ENCODE measurements at regions not wholly inside any gene's neighbourhood (a gene's known extent, or its start where the extent isn't known, plus 50 kb on each side); places are given as distances from the start of the nearest gene placed in this dataset.

DNA sequence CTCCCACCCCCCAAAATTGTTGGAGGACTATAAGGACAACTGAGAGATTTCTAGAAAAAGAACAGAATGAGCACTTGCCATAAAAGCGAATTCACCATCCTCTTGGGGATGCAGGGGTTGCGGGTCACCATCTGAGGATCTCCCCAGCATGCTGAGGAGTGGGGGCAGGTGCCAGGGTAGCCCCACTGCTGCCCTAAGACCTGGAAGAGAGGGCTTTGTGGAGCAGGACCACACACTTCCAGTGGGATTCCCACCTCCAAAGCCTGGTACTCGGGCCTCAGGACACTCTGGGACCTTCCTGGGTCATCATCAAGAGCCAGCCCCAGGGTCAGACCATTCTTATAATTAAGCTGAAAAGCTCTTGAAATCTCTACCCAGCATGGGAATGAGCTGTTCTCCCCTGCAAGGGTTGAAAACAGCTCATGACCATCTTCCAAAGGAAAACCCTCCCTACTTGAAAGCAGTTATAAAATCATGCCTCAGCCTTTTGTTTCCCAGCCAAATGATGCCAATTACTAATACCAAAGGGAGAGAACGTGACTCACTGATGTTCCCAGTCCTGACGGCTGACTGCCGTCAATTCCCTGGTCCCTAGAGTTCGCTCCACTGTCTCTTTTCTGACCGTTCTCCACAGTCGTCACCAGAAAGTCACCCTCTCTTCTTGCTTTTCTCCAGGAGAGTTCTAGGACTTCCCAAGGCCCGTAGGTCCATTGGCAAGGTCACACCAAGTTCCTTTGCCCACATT, 76.8 kb upstream of the CREB3L1 start (continued):
- TF ChIP-seq, protein P1, sequence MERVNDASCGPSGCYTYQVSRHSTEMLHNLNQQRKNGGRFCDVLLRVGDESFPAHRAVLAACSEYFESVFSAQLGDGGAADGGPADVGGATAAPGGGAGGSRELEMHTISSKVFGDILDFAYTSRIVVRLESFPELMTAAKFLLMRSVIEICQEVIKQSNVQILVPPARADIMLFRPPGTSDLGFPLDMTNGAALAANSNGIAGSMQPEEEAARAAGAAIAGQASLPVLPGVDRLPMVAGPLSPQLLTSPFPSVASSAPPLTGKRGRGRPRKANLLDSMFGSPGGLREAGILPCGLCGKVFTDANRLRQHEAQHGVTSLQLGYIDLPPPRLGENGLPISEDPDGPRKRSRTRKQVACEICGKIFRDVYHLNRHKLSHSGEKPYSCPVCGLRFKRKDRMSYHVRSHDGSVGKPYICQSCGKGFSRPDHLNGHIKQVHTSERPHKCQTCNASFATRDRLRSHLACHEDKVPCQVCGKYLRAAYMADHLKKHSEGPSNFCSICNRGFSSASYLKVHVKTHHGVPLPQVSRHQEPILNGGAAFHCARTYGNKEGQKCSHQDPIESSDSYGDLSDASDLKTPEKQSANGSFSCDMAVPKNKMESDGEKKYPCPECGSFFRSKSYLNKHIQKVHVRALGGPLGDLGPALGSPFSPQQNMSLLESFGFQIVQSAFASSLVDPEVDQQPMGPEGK (CRISPR knock-in tag; IDR thresholded peaks at IDR 0.05; ENCODE audit: borderline replicate concordance) = no peak
- TF ChIP-seq TCF4 (CRISPR knock-in tag; IDR thresholded peaks at IDR 0.05; ENCODE audit: borderline replicate concordance) = no peak

DNA sequence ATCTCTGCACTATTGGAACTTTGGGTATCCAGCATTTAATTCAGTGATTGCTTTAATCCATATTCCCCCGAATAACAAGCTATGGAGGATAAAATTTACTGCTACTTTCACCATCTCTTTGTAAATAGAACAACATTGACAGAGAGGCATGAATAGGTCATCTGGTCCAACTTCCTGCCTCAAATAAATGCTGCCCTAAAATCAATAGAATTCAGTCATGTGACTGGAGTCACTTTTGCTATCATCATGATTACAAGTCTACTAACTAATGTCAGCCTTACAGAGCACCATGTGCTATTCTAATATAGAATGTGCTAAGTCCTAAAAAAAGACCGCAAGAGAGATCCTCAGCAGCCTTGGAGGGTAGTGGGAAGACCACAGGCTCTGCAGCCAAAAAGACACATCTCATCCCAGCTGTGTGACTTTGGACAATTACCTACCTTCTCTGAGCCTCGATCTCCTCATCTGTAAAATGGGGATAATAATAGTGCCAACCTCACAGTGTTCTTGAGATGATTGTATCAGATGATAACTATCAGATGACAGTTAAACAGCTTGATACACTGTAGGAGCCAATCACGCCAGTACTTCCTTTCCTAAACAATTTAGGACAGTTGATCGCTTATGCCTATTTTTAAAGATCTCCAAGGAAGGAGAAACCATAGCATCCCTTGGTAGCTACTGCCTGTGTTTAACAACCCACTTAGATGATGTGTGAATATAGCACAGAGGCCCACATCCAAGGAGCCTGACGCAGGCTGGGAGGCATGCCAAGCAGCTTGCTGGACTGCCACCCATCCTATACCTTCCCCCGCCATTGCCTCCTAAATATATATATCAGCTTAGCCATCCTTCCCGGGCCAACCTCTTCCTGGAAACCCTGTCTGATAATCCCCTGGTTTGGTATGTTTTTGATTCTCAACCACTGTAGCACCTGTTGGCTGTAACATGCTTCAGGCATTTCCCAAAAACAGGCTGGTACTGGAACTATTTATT, 77.3 kb upstream of the PHF21A start:
- TF ChIP-seq TCF4 (CRISPR knock-in tag; IDR thresholded peaks at IDR 0.05; ENCODE audit: borderline replicate concordance) (no peak), ZNF565 (CRISPR knock-in tag; conservative IDR thresholded peaks at IDR 0.05; ENCODE audit: low read depth) (no peak), TOX (CRISPR knock-in tag; IDR thresholded peaks at IDR 0.05; ENCODE audit: borderline replicate concordance) (no peak), ESRRG (CRISPR knock-in tag; IDR thresholded peaks at IDR 0.05) (no peak), ZFP30 (CRISPR knock-in tag; IDR thresholded peaks at IDR 0.05) (no peak), TSHZ2 (CRISPR knock-in tag; IDR thresholded peaks at IDR 0.05) (no peak), ZFP3 (CRISPR knock-in tag; IDR thresholded peaks at IDR 0.05) (no peak), ZNF8 (CRISPR knock-in tag; IDR thresholded peaks at IDR 0.05) (no peak)
- TF ChIP-seq, protein P2, sequence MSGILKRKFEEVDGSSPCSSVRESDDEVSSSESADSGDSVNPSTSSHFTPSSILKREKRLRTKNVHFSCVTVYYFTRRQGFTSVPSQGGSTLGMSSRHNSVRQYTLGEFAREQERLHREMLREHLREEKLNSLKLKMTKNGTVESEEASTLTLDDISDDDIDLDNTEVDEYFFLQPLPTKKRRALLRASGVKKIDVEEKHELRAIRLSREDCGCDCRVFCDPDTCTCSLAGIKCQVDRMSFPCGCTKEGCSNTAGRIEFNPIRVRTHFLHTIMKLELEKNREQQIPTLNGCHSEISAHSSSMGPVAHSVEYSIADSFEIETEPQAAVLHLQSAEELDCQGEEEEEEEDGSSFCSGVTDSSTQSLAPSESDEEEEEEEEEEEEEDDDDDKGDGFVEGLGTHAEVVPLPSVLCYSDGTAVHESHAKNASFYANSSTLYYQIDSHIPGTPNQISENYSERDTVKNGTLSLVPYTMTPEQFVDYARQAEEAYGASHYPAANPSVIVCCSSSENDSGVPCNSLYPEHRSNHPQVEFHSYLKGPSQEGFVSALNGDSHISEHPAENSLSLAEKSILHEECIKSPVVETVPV (CRISPR knock-in tag; IDR thresholded peaks at IDR 0.05) = no peak
- TF ChIP-seq, protein P3, sequence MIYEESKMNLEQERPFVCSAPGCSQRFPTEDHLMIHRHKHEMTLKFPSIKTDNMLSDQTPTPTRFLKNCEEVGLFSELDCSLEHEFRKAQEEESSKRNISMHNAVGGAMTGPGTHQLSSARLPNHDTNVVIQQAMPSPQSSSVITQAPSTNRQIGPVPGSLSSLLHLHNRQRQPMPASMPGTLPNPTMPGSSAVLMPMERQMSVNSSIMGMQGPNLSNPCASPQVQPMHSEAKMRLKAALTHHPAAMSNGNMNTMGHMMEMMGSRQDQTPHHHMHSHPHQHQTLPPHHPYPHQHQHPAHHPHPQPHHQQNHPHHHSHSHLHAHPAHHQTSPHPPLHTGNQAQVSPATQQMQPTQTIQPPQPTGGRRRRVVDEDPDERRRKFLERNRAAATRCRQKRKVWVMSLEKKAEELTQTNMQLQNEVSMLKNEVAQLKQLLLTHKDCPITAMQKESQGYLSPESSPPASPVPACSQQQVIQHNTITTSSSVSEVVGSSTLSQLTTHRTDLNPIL (CRISPR knock-in tag; IDR thresholded peaks at IDR 0.05; ENCODE audit: low read depth) = no peak
- ATAC-seq = no peak

DNA sequence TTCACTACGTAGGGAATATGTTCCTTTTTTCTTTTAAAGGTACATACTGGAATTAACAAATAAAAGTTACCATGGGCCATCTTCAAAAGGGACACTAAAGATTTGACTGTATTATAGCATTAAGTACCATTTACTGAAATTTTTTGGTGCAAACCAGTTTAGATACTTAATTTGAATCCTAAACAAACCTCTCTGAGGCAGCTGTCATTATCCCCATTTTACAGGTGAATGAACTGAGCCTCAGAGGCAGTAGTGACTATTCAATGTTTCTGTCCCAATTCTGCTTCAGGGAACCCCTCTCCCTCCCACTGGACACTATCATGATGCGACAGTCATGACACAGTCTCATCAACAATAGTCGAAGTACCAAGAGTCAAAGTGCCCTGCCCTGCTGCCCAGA, 76.2 kb upstream of the PHF21A start:
- no peak for ATAC-seq
- TF ChIP-seq TOX (CRISPR knock-in tag; IDR thresholded peaks at IDR 0.05; ENCODE audit: borderline replicate concordance) (no peak), ZC3H10 (CRISPR knock-in tag; IDR thresholded peaks at IDR 0.05) (no peak), ZNF8 (CRISPR knock-in tag; IDR thresholded peaks at IDR 0.05) (no peak), ARNTL (CRISPR knock-in tag; IDR thresholded peaks at IDR 0.05; ENCODE audit: borderline replicate concordance, low read depth) (no peak), TSHZ2 (CRISPR knock-in tag; IDR thresholded peaks at IDR 0.05) (no peak), ESRRG (CRISPR knock-in tag; IDR thresholded peaks at IDR 0.05) (no peak), OSR1 (CRISPR knock-in tag; IDR thresholded peaks at IDR 0.05) (no peak), CSDC2 (CRISPR knock-in tag; IDR thresholded peaks at IDR 0.05) (no peak), GLIS3 (CRISPR knock-in tag; IDR thresholded peaks at IDR 0.05) (no peak), POU6F1 (CRISPR knock-in tag; IDR thresholded peaks at IDR 0.05; ENCODE audit: borderline replicate concordance, low read depth) (no peak), RARB (CRISPR knock-in tag; IDR thresholded peaks at IDR 0.05) (no peak), ISL1 (CRISPR knock-in tag; IDR thresholded peaks at IDR 0.05) (no peak)
- TF ChIP-seq, protein P1 (CRISPR knock-in tag; IDR thresholded peaks at IDR 0.05; ENCODE audit: borderline replicate concordance) = no peak
- TF ChIP-seq, protein P3 (CRISPR knock-in tag; IDR thresholded peaks at IDR 0.05; ENCODE audit: low read depth) = no peak

Measured in SK-N-SH treated with all-trans-retinoic acid at 6 μM for 48 hours (cell line).